H9 (cell line): ENCODE measurements at regions not wholly inside any gene's neighbourhood (a gene's known extent, or its start where the extent isn't known, plus 50 kb on each side); places are given as distances from the start of the nearest gene placed in this dataset.

Experiments used
- DNase-seq: peaks from one replicate; pipeline ENCODE4 v3.0.0-alpha.2; 2017
- H2AFZ ChIP-seq: one replicate; pipeline ENCODE4 v1.6.1; 2013; ENCODE audit warnings: mild to moderate bottlenecking, low read length, control low read depth, moderate library complexity
- H2AK5ac ChIP-seq: 2 replicates; pipeline ENCODE4 v1.6.1; 2013; ENCODE audit warnings: low read length, control low read depth, mixed read lengths; ENCODE audit not compliant: insufficient read length
- H2BK120ac ChIP-seq: one replicate; pipeline ENCODE4 v1.6.1; 2013; ENCODE audit warnings: low read depth, mild to moderate bottlenecking, low read length, control low read depth, inconsistent platforms; ENCODE audit not compliant: poor library complexity, severe bottlenecking
- H2BK12ac ChIP-seq: 2 replicates; pipeline ENCODE4 v1.6.1; 2013; ENCODE audit warnings: low read length, control low read depth, mixed read lengths, low read depth; ENCODE audit not compliant: insufficient read length
- H2BK15ac ChIP-seq: 2 replicates; pipeline ENCODE4 v1.6.1; 2013; ENCODE audit warnings: low read depth, low read length, control low read depth
- H2BK20ac ChIP-seq: one replicate; pipeline ENCODE4 v1.6.1; 2013; ENCODE audit warnings: low read depth, mild to moderate bottlenecking, low read length, control low read depth, inconsistent platforms; ENCODE audit not compliant: poor library complexity, severe bottlenecking
- H2BK5ac ChIP-seq: 2 replicates; pipeline ENCODE4 v1.6.1; 2013; ENCODE audit warnings: low read length, control low read depth, mixed read lengths; ENCODE audit not compliant: insufficient read length
- H3K14ac ChIP-seq: 2 replicates; pipeline ENCODE4 v1.6.1; 2013; ENCODE audit warnings: low read length, control low read depth; ENCODE audit not compliant: insufficient read depth
- H3K18ac ChIP-seq: 2 replicates; pipeline ENCODE4 v1.6.1; 2013; ENCODE audit warnings: low read depth, mild to moderate bottlenecking, mixed read lengths, low read length, control low read depth; ENCODE audit not compliant: insufficient read length
- H3K23ac ChIP-seq: 2 replicates; pipeline ENCODE4 v1.6.1; 2013; ENCODE audit warnings: low read length, control low read depth, mixed read lengths, low read depth; ENCODE audit not compliant: insufficient read length
- H3K23me2 ChIP-seq: 2 replicates; pipeline ENCODE4 v1.6.1; 2013; ENCODE audit warnings: low read depth, mild to moderate bottlenecking, mixed read lengths, low read length, control low read depth; ENCODE audit not compliant: insufficient read length, poor library complexity, severe bottlenecking
- H3K27ac ChIP-seq: 2 replicates; pipeline ENCODE4 v1.5.1; 2013; ENCODE audit warnings: low read length, control low read depth, mixed read lengths, low read depth; ENCODE audit not compliant: insufficient read length
- H3K27me3 ChIP-seq: 2 replicates; pipeline ENCODE4 v1.6.1; 2013; ENCODE audit warnings: low read length, control low read depth, inconsistent platforms; ENCODE audit not compliant: insufficient read depth
- H3K4ac ChIP-seq: 2 replicates; pipeline ENCODE4 v1.6.1; 2013; ENCODE audit warnings: low read depth, mild to moderate bottlenecking, control low read depth, inconsistent platforms, low read length, moderate library complexity
- H3K4me1 ChIP-seq: 2 replicates; pipeline ENCODE4 v1.6.1; 2013; ENCODE audit warnings: low read length, control low read depth, inconsistent platforms; ENCODE audit not compliant: insufficient read depth
- H3K4me2 ChIP-seq: 2 replicates; pipeline ENCODE4 v1.6.1; 2013; ENCODE audit warnings: low read length, control low read depth, mixed read lengths; ENCODE audit not compliant: insufficient read length, insufficient read depth
- H3K56ac ChIP-seq: 2 replicates; pipeline ENCODE4 v1.6.1; 2013; ENCODE audit warnings: low read depth, mild to moderate bottlenecking, mixed read lengths, low read length, control low read depth; ENCODE audit not compliant: insufficient read length
- H3K79me1 ChIP-seq: 2 replicates; pipeline ENCODE4 v1.6.1; 2013; ENCODE audit warnings: low read depth, mild to moderate bottlenecking, moderate library complexity, low read length, control low read depth, inconsistent platforms; ENCODE audit not compliant: insufficient read depth, poor library complexity, severe bottlenecking
- H3K79me2 ChIP-seq: 2 replicates; pipeline ENCODE4 v1.6.1; 2013; ENCODE audit warnings: low read length, control low read depth, inconsistent platforms; ENCODE audit not compliant: insufficient read depth
- H3K9ac ChIP-seq: 2 replicates; pipeline ENCODE4 v1.6.1; 2013; ENCODE audit warnings: low read length, control low read depth, mixed read lengths; ENCODE audit not compliant: insufficient read length; ENCODE audit errors: extremely low read depth
- H3K9me3 ChIP-seq: one replicate; pipeline ENCODE4 v1.6.1; 2013; ENCODE audit warnings: low read depth, low read length, inconsistent platforms; ENCODE audit not compliant: control insufficient read depth
- H3T11ph ChIP-seq: one replicate; pipeline ENCODE4 v1.6.1; 2013; ENCODE audit warnings: mild to moderate bottlenecking, low read length, control low read depth, inconsistent platforms
- H4K20me1 ChIP-seq: one replicate; pipeline ENCODE4 v1.6.1; 2013; ENCODE audit not compliant: control insufficient read depth, insufficient read length, insufficient read depth
- H4K5ac ChIP-seq: 2 replicates; pipeline ENCODE4 v1.6.1; 2013; ENCODE audit warnings: low read depth, mild to moderate bottlenecking, mixed read lengths, low read length, control low read depth; ENCODE audit not compliant: insufficient read length
- H4K8ac ChIP-seq: replicated peaks from 2 replicates; pipeline ENCODE4 v1.6.1; 2013; ENCODE audit warnings: low read length, control low read depth, mixed read lengths, low read depth; ENCODE audit not compliant: insufficient read length
- H4K91ac ChIP-seq: 2 replicates; pipeline ENCODE4 v1.6.1; 2013; ENCODE audit warnings: low read depth, mild to moderate bottlenecking, moderate library complexity, mixed read lengths, low read length, control low read depth; ENCODE audit not compliant: insufficient read length
- H3K27ac Mint-ChIP-seq, 3 experiments: 2 replicates in 2 of 3; 3 replicates in 1 of 3; pipeline ENCODE4 v1.8.0; 2020 to 2021; ENCODE audit warnings: mixed read lengths in 3 of 3, mild to moderate bottlenecking in 1 of 3, moderate library complexity in 1 of 3
- H3K27me3 Mint-ChIP-seq: 2 replicates; pipeline ENCODE4 v1.8.0; 2021; ENCODE audit warnings: low read depth, mild to moderate bottlenecking, moderate library complexity, mixed read lengths
- H3K36me3 Mint-ChIP-seq, 3 experiments: 2 replicates in 2 of 3; 3 replicates in 1 of 3; pipeline ENCODE4 v1.8.0; 2020 to 2021; ENCODE audit warnings: low read depth in 3 of 3, mixed read lengths in 3 of 3; ENCODE audit not compliant: insufficient read depth in 1 of 3
- H3K4me1 Mint-ChIP-seq, 2 experiments: 2 replicates each; pipeline ENCODE4 v1.8.0; 2020; ENCODE audit warnings: mixed read lengths in 2 of 2
- H3K4me3 Mint-ChIP-seq, 2 experiments: 2 replicates in 1 of 2; 3 replicates in 1 of 2; pipeline ENCODE4 v1.8.0; 2020 to 2021; ENCODE audit warnings: mild to moderate bottlenecking in 2 of 2, mixed read lengths in 2 of 2, moderate library complexity in 1 of 2
- H3K9me3 Mint-ChIP-seq, 2 experiments: 2 replicates in 1 of 2; 3 replicates in 1 of 2; pipeline ENCODE4 v1.8.0; 2020; ENCODE audit warnings: mild to moderate bottlenecking in 2 of 2, mixed read lengths in 2 of 2, moderate library complexity in 1 of 2
- WGBS: extraction: QIAGEN DNeasy Blood & Tissue Kit; methylation state at CpG from one replicate; pipeline ENCODE4 v1.1.7; 2013; ENCODE audit warnings: missing lambda C conversion rate, low lambda C conversion rate, mixed read lengths; ENCODE audit not compliant: insufficient read length; ENCODE audit errors: extremely low coverage; 5-methylcytosine and 5-hydroxymethylcytosine counted together
- TF ChIP-seq, protein P1 (sequence below): fragments of 200-600 bp; sonication (generic); conservative IDR thresholded peaks from 3 replicates; pipeline ENCODE4 v1.8.0; 2021; ENCODE audit warnings: antibody characterized with exemption, mild to moderate bottlenecking

GRCh38 chr16:79274264-79274663 lies 326.3 kb downstream of the MAF start:
- no CpG with 5 or more reads among the region's 4 CpGs for WGBS
- peaks cover 12% of the 10 kb centered on the region for H3K27me3 Mint-ChIP-seq

More at GRCh38 chr16:79274264-79274663, 326.3 kb downstream of the MAF start:
- Histone ChIP-seq H3K79me1 (no peaks in the 10 kb centered on the region), H4K8ac (no peak overlapping the region), H2AK5ac (no peak overlapping the region), H3K4ac (no peak overlapping the region), H3K9me3 (no peaks in the 10 kb centered on the region), H2BK20ac (no peak overlapping the region), H2AFZ (no peak overlapping the region), H4K91ac (no peak overlapping the region), H3K23ac (no peak overlapping the region), H3K18ac (no peak overlapping the region), H3K56ac (no peak overlapping the region), H3K79me2 (no peaks in the 10 kb centered on the region), H3K14ac (no peak overlapping the region), H3K23me2 (no peaks in the 10 kb centered on the region), H3K4me1 (peaks cover 5% of the 10 kb centered on the region; the same call in 1 of the 2 replicates), H3T11ph (no peak overlapping the region), H3K9ac (no peak overlapping the region), H2BK5ac (no peak overlapping the region), H2BK120ac (no peak overlapping the region), H2BK15ac (no peak overlapping the region), H3K27ac (no peak overlapping the region), H2BK12ac (no peak overlapping the region), H4K20me1 (no peaks in the 10 kb centered on the region), H4K5ac (no peak overlapping the region), H3K27me3 (no peaks in the 10 kb centered on the region), H3K4me2 (no peak overlapping the region)
- Mint-ChIP-seq H3K4me3 (no peak overlapping the region), H3K9me3 (0 out of 5 replicates have a peak, but pooled peaks cover 0 to 2% of the 10 kb centered on the region in 2 experiments), H3K36me3 (no peaks in the 10 kb centered on the region), H3K4me1 (peaks cover 21% of the 10 kb centered on the region in 2 experiments), H3K27ac (no peak overlapping the region)
- TF ChIP-seq, protein P1, sequence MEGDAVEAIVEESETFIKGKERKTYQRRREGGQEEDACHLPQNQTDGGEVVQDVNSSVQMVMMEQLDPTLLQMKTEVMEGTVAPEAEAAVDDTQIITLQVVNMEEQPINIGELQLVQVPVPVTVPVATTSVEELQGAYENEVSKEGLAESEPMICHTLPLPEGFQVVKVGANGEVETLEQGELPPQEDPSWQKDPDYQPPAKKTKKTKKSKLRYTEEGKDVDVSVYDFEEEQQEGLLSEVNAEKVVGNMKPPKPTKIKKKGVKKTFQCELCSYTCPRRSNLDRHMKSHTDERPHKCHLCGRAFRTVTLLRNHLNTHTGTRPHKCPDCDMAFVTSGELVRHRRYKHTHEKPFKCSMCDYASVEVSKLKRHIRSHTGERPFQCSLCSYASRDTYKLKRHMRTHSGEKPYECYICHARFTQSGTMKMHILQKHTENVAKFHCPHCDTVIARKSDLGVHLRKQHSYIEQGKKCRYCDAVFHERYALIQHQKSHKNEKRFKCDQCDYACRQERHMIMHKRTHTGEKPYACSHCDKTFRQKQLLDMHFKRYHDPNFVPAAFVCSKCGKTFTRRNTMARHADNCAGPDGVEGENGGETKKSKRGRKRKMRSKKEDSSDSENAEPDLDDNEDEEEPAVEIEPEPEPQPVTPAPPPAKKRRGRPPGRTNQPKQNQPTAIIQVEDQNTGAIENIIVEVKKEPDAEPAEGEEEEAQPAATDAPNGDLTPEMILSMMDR: no peak
- no peak for DNase-seq
